ENCODE measurements at regions not wholly inside any gene's neighbourhood (a gene's known extent, or its start where the extent isn't known, plus 50 kb on each side); places are given as distances from the start of the nearest gene placed in this dataset.
A peak's percentile ranks its signal among the peaks of the same experiment; 100 is the strongest.

DNA sequence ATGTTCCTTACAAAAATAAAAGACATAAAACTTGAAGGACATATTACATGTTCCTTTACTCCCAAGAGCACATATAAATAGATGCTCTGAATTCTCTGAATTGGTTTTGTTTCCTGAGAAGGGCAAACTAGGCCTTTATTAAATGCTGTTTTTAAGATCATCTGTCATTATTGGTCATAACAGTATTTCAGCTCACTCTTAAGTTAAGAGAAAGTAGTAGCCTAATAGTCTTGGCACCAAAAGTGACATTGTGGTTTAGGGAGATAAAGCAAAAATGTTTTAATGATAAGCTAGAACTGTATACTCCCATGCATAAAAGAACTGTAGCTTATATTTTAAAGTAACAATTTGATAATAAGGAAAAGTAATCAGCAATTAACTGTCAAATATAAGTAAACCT lies 361.1 kb upstream of the PTCHD4 start:
- TF ChIP-seq, protein P1, sequence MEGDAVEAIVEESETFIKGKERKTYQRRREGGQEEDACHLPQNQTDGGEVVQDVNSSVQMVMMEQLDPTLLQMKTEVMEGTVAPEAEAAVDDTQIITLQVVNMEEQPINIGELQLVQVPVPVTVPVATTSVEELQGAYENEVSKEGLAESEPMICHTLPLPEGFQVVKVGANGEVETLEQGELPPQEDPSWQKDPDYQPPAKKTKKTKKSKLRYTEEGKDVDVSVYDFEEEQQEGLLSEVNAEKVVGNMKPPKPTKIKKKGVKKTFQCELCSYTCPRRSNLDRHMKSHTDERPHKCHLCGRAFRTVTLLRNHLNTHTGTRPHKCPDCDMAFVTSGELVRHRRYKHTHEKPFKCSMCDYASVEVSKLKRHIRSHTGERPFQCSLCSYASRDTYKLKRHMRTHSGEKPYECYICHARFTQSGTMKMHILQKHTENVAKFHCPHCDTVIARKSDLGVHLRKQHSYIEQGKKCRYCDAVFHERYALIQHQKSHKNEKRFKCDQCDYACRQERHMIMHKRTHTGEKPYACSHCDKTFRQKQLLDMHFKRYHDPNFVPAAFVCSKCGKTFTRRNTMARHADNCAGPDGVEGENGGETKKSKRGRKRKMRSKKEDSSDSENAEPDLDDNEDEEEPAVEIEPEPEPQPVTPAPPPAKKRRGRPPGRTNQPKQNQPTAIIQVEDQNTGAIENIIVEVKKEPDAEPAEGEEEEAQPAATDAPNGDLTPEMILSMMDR (IDR thresholded peaks at IDR 0.05; ENCODE audit: extremely low read depth, low read depth, low read length) = no peak
- Histone ChIP-seq H3K27me3 (ENCODE audit: insufficient read depth, low read length) (no peaks in the 10 kb centered on the region), H3K27ac (ENCODE audit: low read depth, low read length) (no peak overlapping the region), H4K20me1 (ENCODE audit: insufficient read depth, low read length) (no peaks in the 10 kb centered on the region), H3K9me3 (ENCODE audit: low read depth, low read length) (no peaks in the 10 kb centered on the region), H2AFZ (ENCODE audit: low read length) (no peak overlapping the region), H3K4me2 (ENCODE audit: insufficient read depth, low read length) (no peak overlapping the region), H3K4me1 (ENCODE audit: insufficient read depth, low read length) (no peaks in the 10 kb centered on the region), H3K36me3 (ENCODE audit: insufficient read depth, low read length) (no peaks in the 10 kb centered on the region), H3K4me3 (ENCODE audit: insufficient read depth, low read length) (no peak overlapping the region), H3K79me2 (ENCODE audit: insufficient read depth, low read length) (no peaks in the 10 kb centered on the region)
- no peak for DNase-seq (ENCODE audit: insufficient read length, low spot score, missing footprints)

DNA sequence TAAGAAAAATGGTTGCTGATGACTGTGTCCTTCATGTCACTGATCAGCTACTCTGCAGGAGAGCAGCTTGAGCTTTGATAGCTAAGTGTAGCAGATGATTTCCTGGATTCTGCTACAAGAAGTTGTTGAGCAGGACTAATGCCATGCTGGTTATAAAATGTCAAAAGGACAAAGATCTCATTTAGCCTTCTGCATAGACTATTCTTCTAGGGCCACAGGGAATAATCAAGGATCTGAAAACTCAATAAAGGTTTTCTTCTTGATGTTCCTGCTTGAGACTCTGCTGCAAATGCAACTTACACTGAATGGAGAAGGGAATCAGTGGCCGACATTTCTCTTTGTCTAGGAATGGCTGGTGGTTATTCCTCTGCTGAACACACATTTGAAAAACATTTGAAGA lies 360.3 kb upstream of the PTCHD4 start:
- no peaks in the 10 kb centered on the region for H3K36me3 ChIP-seq (ENCODE audit: insufficient read depth, low read length)
- H3K4me1 ChIP-seq (ENCODE audit: insufficient read depth, low read length) = no peaks in the 10 kb centered on the region
- H3K4me2 ChIP-seq (ENCODE audit: insufficient read depth, low read length) = no peak overlapping the region
- no peak for DNase-seq (ENCODE audit: insufficient read length, low spot score, missing footprints)
- no peak overlapping the region for H3K4me3 ChIP-seq (ENCODE audit: insufficient read depth, low read length)
- TF ChIP-seq, protein P1 (IDR thresholded peaks at IDR 0.05; ENCODE audit: extremely low read depth, low read depth, low read length) = no peak
- peaks cover 3% of the 10 kb centered on the region for H3K9me3 ChIP-seq (ENCODE audit: low read depth, low read length)
- no peaks in the 10 kb centered on the region for H3K27me3 ChIP-seq (ENCODE audit: insufficient read depth, low read length)
- H3K27ac ChIP-seq (ENCODE audit: low read depth, low read length) = no peak overlapping the region
- H4K20me1 ChIP-seq (ENCODE audit: insufficient read depth, low read length) = no peaks in the 10 kb centered on the region
- H3K79me2 ChIP-seq (ENCODE audit: insufficient read depth, low read length) = no peaks in the 10 kb centered on the region
- no peak overlapping the region for H2AFZ ChIP-seq (ENCODE audit: low read length)

DNA sequence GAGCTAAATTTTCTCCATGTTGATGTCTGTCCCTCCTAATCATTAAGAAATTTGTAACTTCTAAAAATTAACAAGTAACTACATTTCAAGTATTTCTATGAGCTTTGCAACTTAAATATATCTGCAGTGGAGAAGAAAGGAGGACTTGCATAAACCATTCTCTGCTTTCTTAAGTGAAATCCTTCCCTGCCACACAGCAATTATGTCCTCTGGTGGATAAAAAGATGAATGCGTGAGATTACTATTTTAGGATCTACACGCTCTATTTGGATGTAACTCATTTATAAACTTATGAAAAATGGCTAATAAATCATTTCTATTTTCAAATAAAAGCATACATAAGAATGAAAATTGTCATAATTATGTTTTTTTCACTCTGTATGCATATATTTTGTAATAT lies 338.0 kb upstream of the PTCHD4 start:
- TF ChIP-seq, protein P1 (IDR thresholded peaks at IDR 0.05; ENCODE audit: extremely low read depth, low read depth, low read length) = peak; percentile 25
- H3K27ac ChIP-seq (ENCODE audit: low read depth, low read length) = no peak overlapping the region
- H4K20me1 ChIP-seq (ENCODE audit: insufficient read depth, low read length) = no peaks in the 10 kb centered on the region
- no peaks in the 10 kb centered on the region for H3K4me1 ChIP-seq (ENCODE audit: insufficient read depth, low read length)
- no peak overlapping the region for H2AFZ ChIP-seq (ENCODE audit: low read length)
- no peak for DNase-seq (ENCODE audit: insufficient read length, low spot score, missing footprints)
- H3K36me3 ChIP-seq (ENCODE audit: insufficient read depth, low read length) = no peaks in the 10 kb centered on the region
- H3K9me3 ChIP-seq (ENCODE audit: low read depth, low read length) = peaks cover 2% of the 10 kb centered on the region
- no peak overlapping the region for H3K4me3 ChIP-seq (ENCODE audit: insufficient read depth, low read length)
- no peaks in the 10 kb centered on the region for H3K27me3 ChIP-seq (ENCODE audit: insufficient read depth, low read length)
- no peak overlapping the region for H3K4me2 ChIP-seq (ENCODE audit: insufficient read depth, low read length)
- no peaks in the 10 kb centered on the region for H3K79me2 ChIP-seq (ENCODE audit: insufficient read depth, low read length)

DNA sequence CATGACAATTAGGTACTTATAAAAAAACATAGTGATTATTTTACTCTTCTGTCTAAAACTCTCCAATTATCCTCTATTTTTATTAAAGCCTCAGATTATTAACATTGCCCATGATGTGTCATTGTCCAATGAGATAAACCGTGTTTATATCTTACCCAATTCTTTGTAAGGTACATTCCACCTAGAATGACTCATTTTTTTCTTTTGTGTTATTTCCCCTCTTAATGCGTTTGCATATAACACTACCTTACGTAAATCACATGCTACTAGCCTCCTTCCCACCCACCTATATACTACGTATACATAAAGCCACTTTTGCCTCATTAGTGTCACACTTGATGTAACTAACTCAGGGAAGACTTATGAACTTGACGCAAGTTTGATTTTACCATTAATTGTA lies 336.3 kb upstream of the PTCHD4 start:
- H3K79me2 ChIP-seq (ENCODE audit: insufficient read depth, low read length) = no peaks in the 10 kb centered on the region
- no peak overlapping the region for H3K4me2 ChIP-seq (ENCODE audit: insufficient read depth, low read length)
- H3K4me3 ChIP-seq (ENCODE audit: insufficient read depth, low read length) = no peak overlapping the region
- TF ChIP-seq, protein P1 (IDR thresholded peaks at IDR 0.05; ENCODE audit: extremely low read depth, low read depth, low read length) = no peak
- no peaks in the 10 kb centered on the region for H3K27me3 ChIP-seq (ENCODE audit: insufficient read depth, low read length)
- H3K9me3 ChIP-seq (ENCODE audit: low read depth, low read length) = peaks cover 2% of the 10 kb centered on the region
- no peak overlapping the region for H3K27ac ChIP-seq (ENCODE audit: low read depth, low read length)
- no peak for DNase-seq (ENCODE audit: insufficient read length, low spot score, missing footprints)
- H3K4me1 ChIP-seq (ENCODE audit: insufficient read depth, low read length) = no peaks in the 10 kb centered on the region
- no peaks in the 10 kb centered on the region for H4K20me1 ChIP-seq (ENCODE audit: insufficient read depth, low read length)
- H2AFZ ChIP-seq (ENCODE audit: low read length) = no peak overlapping the region
- no peaks in the 10 kb centered on the region for H3K36me3 ChIP-seq (ENCODE audit: insufficient read depth, low read length)

Measured in osteoblast (primary cell).